ENCODE measurements at regions not wholly inside any gene's neighbourhood (a gene's known extent, or its start where the extent isn't known, plus 50 kb on each side); places are given as distances from the start of the nearest gene placed in this dataset.

DNA sequence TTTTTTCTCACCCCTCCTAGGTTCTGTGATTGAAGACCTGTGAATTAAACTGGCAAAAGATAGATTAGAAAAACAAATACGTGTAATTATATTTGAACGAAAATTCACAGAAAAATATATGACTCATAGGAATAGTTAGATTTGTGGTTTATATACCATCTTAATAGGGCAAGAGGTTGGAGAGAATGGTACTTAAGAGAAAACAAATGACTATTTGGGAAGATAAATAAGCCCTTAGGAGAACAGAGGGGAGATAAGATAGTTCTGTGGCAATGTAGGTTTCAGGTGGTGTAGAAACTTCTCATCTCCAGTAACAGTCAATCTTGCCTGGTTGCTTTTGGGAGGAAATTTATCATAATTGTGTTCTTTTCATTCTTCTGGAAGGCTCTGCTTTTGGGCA is 122.0 kb downstream of the PRDM9 start:
- CTCF ChIA-PET: no interaction called here
- POLR2A ChIA-PET (ENCODE audit: unreplicated experiment): no interaction called here
- no peak for TF ChIP-seq FOS (IDR thresholded peaks at IDR 0.05; ENCODE audit: low read depth, low read length)
- TF ChIP-seq MXI1 (IDR thresholded peaks at IDR 0.05; ENCODE audit: borderline replicate concordance, low read depth, low read length): no peak
- no peak for TF ChIP-seq NFE2L2 (IDR thresholded peaks at IDR 0.05; ENCODE audit: low read depth, low read length)
- TF ChIP-seq RCOR1 (IDR thresholded peaks at IDR 0.05; ENCODE audit: insufficient replicate concordance, low read length): no peak
- TF ChIP-seq MAZ (IDR thresholded peaks at IDR 0.05; ENCODE audit: borderline replicate concordance, low read depth, low read length): no peak
- TF ChIP-seq MAFK (IDR thresholded peaks at IDR 0.05; ENCODE audit: low read depth, low read length): no peak
- no peak for TF ChIP-seq BHLHE40 (IDR thresholded peaks at IDR 0.05; ENCODE audit: low read depth, low read length)
- no peak for TF ChIP-seq RFX5 (IDR thresholded peaks at IDR 0.05; ENCODE audit: low read depth, low read length)
- no peak for TF ChIP-seq CEBPB (IDR thresholded peaks at IDR 0.05; ENCODE audit: low read depth, low read length)
- no peak for TF ChIP-seq SMC3 (IDR thresholded peaks at IDR 0.05; ENCODE audit: low read depth, low read length)
- TF ChIP-seq CHD1 (IDR thresholded peaks at IDR 0.05; ENCODE audit: low read depth, low read length): no peak
- no peak for TF ChIP-seq RAD21 (IDR thresholded peaks at IDR 0.05; ENCODE audit: low read length)
- TF ChIP-seq, protein P1, sequence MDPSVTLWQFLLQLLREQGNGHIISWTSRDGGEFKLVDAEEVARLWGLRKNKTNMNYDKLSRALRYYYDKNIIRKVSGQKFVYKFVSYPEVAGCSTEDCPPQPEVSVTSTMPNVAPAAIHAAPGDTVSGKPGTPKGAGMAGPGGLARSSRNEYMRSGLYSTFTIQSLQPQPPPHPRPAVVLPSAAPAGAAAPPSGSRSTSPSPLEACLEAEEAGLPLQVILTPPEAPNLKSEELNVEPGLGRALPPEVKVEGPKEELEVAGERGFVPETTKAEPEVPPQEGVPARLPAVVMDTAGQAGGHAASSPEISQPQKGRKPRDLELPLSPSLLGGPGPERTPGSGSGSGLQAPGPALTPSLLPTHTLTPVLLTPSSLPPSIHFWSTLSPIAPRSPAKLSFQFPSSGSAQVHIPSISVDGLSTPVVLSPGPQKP (IDR thresholded peaks at IDR 0.05; ENCODE audit: borderline replicate concordance, low read depth, low read length): no peak
- TF ChIP-seq POLR2A (IDR thresholded peaks at IDR 0.05; ENCODE audit: low read depth, low read length): no peak
- TF ChIP-seq, protein P2, sequence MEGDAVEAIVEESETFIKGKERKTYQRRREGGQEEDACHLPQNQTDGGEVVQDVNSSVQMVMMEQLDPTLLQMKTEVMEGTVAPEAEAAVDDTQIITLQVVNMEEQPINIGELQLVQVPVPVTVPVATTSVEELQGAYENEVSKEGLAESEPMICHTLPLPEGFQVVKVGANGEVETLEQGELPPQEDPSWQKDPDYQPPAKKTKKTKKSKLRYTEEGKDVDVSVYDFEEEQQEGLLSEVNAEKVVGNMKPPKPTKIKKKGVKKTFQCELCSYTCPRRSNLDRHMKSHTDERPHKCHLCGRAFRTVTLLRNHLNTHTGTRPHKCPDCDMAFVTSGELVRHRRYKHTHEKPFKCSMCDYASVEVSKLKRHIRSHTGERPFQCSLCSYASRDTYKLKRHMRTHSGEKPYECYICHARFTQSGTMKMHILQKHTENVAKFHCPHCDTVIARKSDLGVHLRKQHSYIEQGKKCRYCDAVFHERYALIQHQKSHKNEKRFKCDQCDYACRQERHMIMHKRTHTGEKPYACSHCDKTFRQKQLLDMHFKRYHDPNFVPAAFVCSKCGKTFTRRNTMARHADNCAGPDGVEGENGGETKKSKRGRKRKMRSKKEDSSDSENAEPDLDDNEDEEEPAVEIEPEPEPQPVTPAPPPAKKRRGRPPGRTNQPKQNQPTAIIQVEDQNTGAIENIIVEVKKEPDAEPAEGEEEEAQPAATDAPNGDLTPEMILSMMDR (conservative IDR thresholded peaks at IDR 0.05; ENCODE audit: low read depth, low read length): no peak
- Histone ChIP-seq H3K4me2 (ENCODE audit: low read depth, low read length) (no peak overlapping the region), H2AK9ac (replicated peaks; ENCODE audit: low read depth, low read length, poor library complexity) (no peak overlapping the region), H2AK5ac (ENCODE audit: low read depth, low read length) (no peak overlapping the region), H3K4me1 (ENCODE audit: control insufficient read depth, insufficient read depth, low read length) (no peaks in the 10 kb centered on the region), H2AFZ (replicated peaks; ENCODE audit: low read length, poor library complexity) (no peak overlapping the region), H4K5ac (ENCODE audit: low read depth, low read length) (no peak overlapping the region), H2BK5ac (ENCODE audit: low read depth, low read length, poor library complexity, severe bottlenecking) (no peak overlapping the region), H3K18ac (ENCODE audit: low read depth, low read length) (no peak overlapping the region), H3K9ac (ENCODE audit: low read depth, low read length) (no peak overlapping the region), H4K20me1 (ENCODE audit: insufficient read depth, low read length) (no peaks in the 10 kb centered on the region), H2BK20ac (ENCODE audit: low read depth, low read length) (no peak overlapping the region), H3K79me1 (ENCODE audit: low read depth in 1 of 2, low read length in 2 of 2) (no peaks in the 10 kb centered on the region), H3K4me3 (ENCODE audit: insufficient read depth, low read depth, low read length) (no peak overlapping the region), H3K14ac (replicated peaks; ENCODE audit: low read depth, low read length) (no peak overlapping the region), H3K36me3 (ENCODE audit: control insufficient read depth, insufficient read depth, low read length) (no peaks in the 10 kb centered on the region), H3K27me3 (ENCODE audit: control insufficient read depth, insufficient read depth, low read length) (no peaks in the 10 kb centered on the region), H2BK15ac (ENCODE audit: low read depth, low read length) (no peak overlapping the region), H3K23ac (ENCODE audit: low read depth, low read length) (no peak overlapping the region), H4K91ac (ENCODE audit: insufficient read depth, low read depth, low read length) (no peak overlapping the region), H3K9me1 (ENCODE audit: insufficient read depth, low read length) (no peaks in the 10 kb centered on the region), H3K56ac (ENCODE audit: extremely low read depth, insufficient read depth, low read length) (no peak overlapping the region), H3K4ac (ENCODE audit: low read depth, low read length) (no peak overlapping the region), H3K9me3 (ENCODE audit: control insufficient read depth, insufficient read depth, low read length) (no peaks in the 10 kb centered on the region), H3K27ac (ENCODE audit: insufficient read depth, low read length) (no peak overlapping the region), H4K8ac (ENCODE audit: low read depth in 2 of 2, low read length in 2 of 2) (no peak overlapping the region), H2BK120ac (ENCODE audit: low read depth, low read length) (no peak overlapping the region)
- ATAC-seq (ENCODE audit: low read depth) (no peak), DNase-seq (no peak)
- WGBS, 2 experiments (ENCODE audit: extremely low coverage in 2 of 2, insufficient read length in 1 of 2): no CpG with 5 or more reads among the region's 2 CpGs
- no TSS peak for BruUV-seq (replicated peaks)
- in situ Hi-C loops (cut with MboI; ENCODE audit: low sequenced_read_pairs): no loop called here
- intact Hi-C loops (cut with micrococcal nuclease): no loop called here
- dilution Hi-C loops (cut with HindIII; ENCODE audit: low sequenced_read_pairs, unreplicated experiment): no loop called here

All from IMR-90 (cell line).